ENCODE measurements at regions not wholly inside any gene's neighbourhood (a gene's known extent, or its start where the extent isn't known, plus 50 kb on each side); places are given as distances from the start of the nearest gene placed in this dataset.

GRCh38 chr6:134468633-134469032 lies 150.7 kb upstream of the SGK1 start:
- Histone ChIP-seq H3K27ac (peak overlapping the region; percentile 69 to 83), H3K4me2 (peak overlapping the region; percentile 71), H3K9me3 (no peaks in the 10 kb centered on the region), H3K4me3 (no peak overlapping the region), H3K4me1 (peaks cover 59% of the 10 kb centered on the region)
- CTCF ChIA-PET, result interaction anchor here (0.6 to 0.8 kb wide), 2 partner anchors 345 to 430 kb away, joined by 3 to 4 read pairs; no protein-coding TSS in a partner anchor
- 11% methylated on average over 1 of the region's 1 CpG for WGBS (ENCODE audit: missing lambda C conversion rate)
- POLR2A ChIA-PET, result no interaction called here
- FAIRE-seq (no peak), ATAC-seq (peak in 1 of 2 experiments; percentile 41; a peak in 1 of 6 replicates), DNase-seq (ENCODE audit: low read depth in 1 of 2, low spot score in 1 of 2) (no peak)
- TF ChIP-seq BCL3 (IDR thresholded peaks at IDR 0.05) (no peak), HMGXB4 (CRISPR knock-in tag; IDR thresholded peaks at IDR 0.05; ENCODE audit: borderline replicate concordance) (no peak), POLR2A (IDR thresholded peaks at IDR 0.05; ENCODE audit: low read length) (no peak)

- WGBS (ENCODE audit: missing lambda C conversion rate), result 3% methylated on average over 1 of the region's 1 CpG
- CTCF ChIA-PET, result interaction anchor here (0.6 to 1.6 kb wide), 2 partner anchors 14 to 272 kb away, joined by 3 read pairs; no protein-coding TSS in a partner anchor
- peak overlapping the region; percentile 69 to 83 for H3K27ac ChIP-seq
Measured at GRCh38 chr6:134467620-134468019, 149.7 kb upstream of the SGK1 start.

More at GRCh38 chr6:134467620-134468019, 149.7 kb upstream of the SGK1 start:
- Histone ChIP-seq H3K4me2 (peak overlapping the region; percentile 71), H3K9me3 (no peaks in the 10 kb centered on the region), H3K4me3 (no peak overlapping the region), H3K4me1 (peaks cover 59% of the 10 kb centered on the region)
- no peak for DNase-seq (ENCODE audit: low read depth in 1 of 2, low spot score in 1 of 2)
- peak in 1 of 2 experiments; percentile 43; a peak in 2 of 6 replicates for ATAC-seq
- no peak for FAIRE-seq
- no peak for TF ChIP-seq CHD4 (IDR thresholded peaks at IDR 0.05; ENCODE audit: borderline replicate concordance)
- no peak for TF ChIP-seq MAFK (IDR thresholded peaks at IDR 0.05; ENCODE audit: partially characterized antibody)
- no peak for TF ChIP-seq ZSCAN20 (CRISPR knock-in tag; IDR thresholded peaks at IDR 0.05)
- no peak for TF ChIP-seq CBX2 (IDR thresholded peaks at IDR 0.05; ENCODE audit: borderline replicate concordance, low read depth)
- no peak for TF ChIP-seq RFX5 (IDR thresholded peaks at IDR 0.05)
- TF ChIP-seq NR3C1 (IDR thresholded peaks at IDR 0.05), result no peak
- no peak for TF ChIP-seq HDAC2 (IDR thresholded peaks at IDR 0.05)
- TF ChIP-seq HOXB5 (CRISPR knock-in tag; IDR thresholded peaks at IDR 0.05), result no peak
- TF ChIP-seq FOSL2 (IDR thresholded peaks at IDR 0.05), result no peak
- TF ChIP-seq FOSL2 (CRISPR knock-in tag; IDR thresholded peaks at IDR 0.05), result no peak
- no peak for TF ChIP-seq KDM5A (IDR thresholded peaks at IDR 0.05)
- no peak for TF ChIP-seq KDM1A (IDR thresholded peaks at IDR 0.05; ENCODE audit: low read depth)
- TF ChIP-seq HEYL (CRISPR knock-in tag; IDR thresholded peaks at IDR 0.05), result no peak
- TF ChIP-seq POLR2AphosphoS2 (conservative IDR thresholded peaks at IDR 0.05; ENCODE audit: low read length), result no peak
- TF ChIP-seq TFCP2L1 (CRISPR knock-in tag; IDR thresholded peaks at IDR 0.05), result no peak
- no peak for TF ChIP-seq CTCF (IDR thresholded peaks at IDR 0.05)
- TF ChIP-seq HOXB13 (CRISPR knock-in tag; IDR thresholded peaks at IDR 0.05; ENCODE audit: low read depth), result no peak
- TF ChIP-seq PHF8 (IDR thresholded peaks at IDR 0.05; ENCODE audit: borderline replicate concordance, low read depth), result no peak
- no peak for TF ChIP-seq REST (IDR thresholded peaks at IDR 0.05)
- POLR2A ChIA-PET, result no interaction called here
